ENCODE measurements at regions not wholly inside any gene's neighbourhood (a gene's known extent, or its start where the extent isn't known, plus 50 kb on each side); places are given as distances from the start of the nearest gene placed in this dataset.

- H3K27me3 Mint-ChIP-seq (ENCODE audit: unreplicated experiment), result peaks cover 31% of the 10 kb centered on the region
- H3K27ac Mint-ChIP-seq (ENCODE audit: unreplicated experiment), result no peak overlapping the region
- no peak for TF ChIP-seq CTCF (IDR thresholded peaks at IDR 0.05)
- no peak for DNase-seq (ENCODE audit: extremely low spot score, unreplicated experiment)
- no peaks in the 10 kb centered on the region for H3K9me3 Mint-ChIP-seq (ENCODE audit: unreplicated experiment)
- H3K4me1 Mint-ChIP-seq (ENCODE audit: unreplicated experiment), result peaks cover 2% of the 10 kb centered on the region
- H3K36me3 Mint-ChIP-seq (ENCODE audit: unreplicated experiment), result no peaks in the 10 kb centered on the region
- H3K4me3 Mint-ChIP-seq (ENCODE audit: unreplicated experiment), result no peak overlapping the region
Observed at GRCh38 chr6:150549007-150549406, 50.7 kb upstream of the PLEKHG1 start.

GRCh38 chr6:150549674-150550101, 50.0 kb upstream of the PLEKHG1 start:
- H3K4me3 Mint-ChIP-seq (ENCODE audit: unreplicated experiment), result no peak overlapping the region
- H3K27ac Mint-ChIP-seq (ENCODE audit: unreplicated experiment), result no peak overlapping the region
- H3K4me1 Mint-ChIP-seq (ENCODE audit: unreplicated experiment), result peaks cover 2% of the 10 kb centered on the region
- H3K36me3 Mint-ChIP-seq (ENCODE audit: unreplicated experiment), result no peaks in the 10 kb centered on the region
- TF ChIP-seq CTCF (IDR thresholded peaks at IDR 0.05), result no peak
- DNase-seq (ENCODE audit: extremely low spot score, unreplicated experiment), result no peak
- H3K9me3 Mint-ChIP-seq (ENCODE audit: unreplicated experiment), result no peaks in the 10 kb centered on the region
- H3K27me3 Mint-ChIP-seq (ENCODE audit: unreplicated experiment), result peaks cover 25% of the 10 kb centered on the region

Data from osteocyte (in vitro differentiated cells).